Panc1 (cell line): ENCODE measurements at regions not wholly inside any gene's neighbourhood (a gene's known extent, or its start where the extent isn't known, plus 50 kb on each side); places are given as distances from the start of the nearest gene placed in this dataset.

ENCODE experiments used
- POLR2AphosphoS5 ChIP-seq: IDR thresholded peaks from 2 replicates; pipeline ENCODE4 v1.6.1; 2012; ENCODE audit warnings: mild to moderate bottlenecking, low read depth, low read length, moderate library complexity
- SIN3A ChIP-seq: IDR thresholded peaks from 2 replicates; pipeline ENCODE4 v1.6.1; 2012; ENCODE audit warnings: low read depth, mild to moderate bottlenecking, low read length, moderate library complexity, borderline replicate concordance; ENCODE audit not compliant: insufficient read depth
- TCF7L2 ChIP-seq: IDR thresholded peaks from 2 replicates; pipeline ENCODE4 v1.6.1; 2011; ENCODE audit warnings: mild to moderate bottlenecking, low read depth, low read length, inconsistent platforms
- TF ChIP-seq, protein P1 (sequence below): fragments of 450-650 bp; IDR thresholded peaks from 2 replicates; pipeline ENCODE4 v1.5.1; 2017; ENCODE audit warnings: mild to moderate bottlenecking
- TF ChIP-seq, protein P2 (sequence below), 2 experiments: IDR thresholded peaks; 2 replicates each; pipeline ENCODE4 v1.6.1; 2011 to 2012; ENCODE audit warnings: low read depth in 2 of 2, control low read depth in 1 of 2, low read length in 1 of 2, mild to moderate bottlenecking in 1 of 2, moderate library complexity in 1 of 2; ENCODE audit not compliant: insufficient read depth in 1 of 2

DNA sequence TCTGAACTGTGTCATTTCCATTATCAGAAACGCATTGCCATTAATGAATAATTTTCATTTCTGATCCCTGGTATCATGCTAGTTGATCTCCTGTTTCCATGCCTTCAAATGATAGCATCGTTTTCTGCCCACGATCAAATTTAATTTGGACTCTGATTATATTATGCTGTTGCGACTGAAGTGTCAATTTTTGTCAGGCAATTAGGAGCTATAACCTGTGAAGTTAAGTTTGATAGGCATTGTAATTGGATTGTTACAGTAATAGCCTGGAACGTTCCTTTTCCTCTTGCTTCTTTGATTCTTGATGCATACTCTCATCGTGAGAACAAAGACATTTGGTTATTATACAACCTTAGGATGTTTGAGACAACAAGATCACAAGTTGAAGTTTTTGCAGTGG lies 356.3 kb downstream of the VRK1 start:
- TF ChIP-seq, protein P1, sequence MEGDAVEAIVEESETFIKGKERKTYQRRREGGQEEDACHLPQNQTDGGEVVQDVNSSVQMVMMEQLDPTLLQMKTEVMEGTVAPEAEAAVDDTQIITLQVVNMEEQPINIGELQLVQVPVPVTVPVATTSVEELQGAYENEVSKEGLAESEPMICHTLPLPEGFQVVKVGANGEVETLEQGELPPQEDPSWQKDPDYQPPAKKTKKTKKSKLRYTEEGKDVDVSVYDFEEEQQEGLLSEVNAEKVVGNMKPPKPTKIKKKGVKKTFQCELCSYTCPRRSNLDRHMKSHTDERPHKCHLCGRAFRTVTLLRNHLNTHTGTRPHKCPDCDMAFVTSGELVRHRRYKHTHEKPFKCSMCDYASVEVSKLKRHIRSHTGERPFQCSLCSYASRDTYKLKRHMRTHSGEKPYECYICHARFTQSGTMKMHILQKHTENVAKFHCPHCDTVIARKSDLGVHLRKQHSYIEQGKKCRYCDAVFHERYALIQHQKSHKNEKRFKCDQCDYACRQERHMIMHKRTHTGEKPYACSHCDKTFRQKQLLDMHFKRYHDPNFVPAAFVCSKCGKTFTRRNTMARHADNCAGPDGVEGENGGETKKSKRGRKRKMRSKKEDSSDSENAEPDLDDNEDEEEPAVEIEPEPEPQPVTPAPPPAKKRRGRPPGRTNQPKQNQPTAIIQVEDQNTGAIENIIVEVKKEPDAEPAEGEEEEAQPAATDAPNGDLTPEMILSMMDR = no peak
- no peak for TF ChIP-seq TCF7L2
- no peak for TF ChIP-seq POLR2AphosphoS5
- no peak for TF ChIP-seq SIN3A
- TF ChIP-seq, protein P2, sequence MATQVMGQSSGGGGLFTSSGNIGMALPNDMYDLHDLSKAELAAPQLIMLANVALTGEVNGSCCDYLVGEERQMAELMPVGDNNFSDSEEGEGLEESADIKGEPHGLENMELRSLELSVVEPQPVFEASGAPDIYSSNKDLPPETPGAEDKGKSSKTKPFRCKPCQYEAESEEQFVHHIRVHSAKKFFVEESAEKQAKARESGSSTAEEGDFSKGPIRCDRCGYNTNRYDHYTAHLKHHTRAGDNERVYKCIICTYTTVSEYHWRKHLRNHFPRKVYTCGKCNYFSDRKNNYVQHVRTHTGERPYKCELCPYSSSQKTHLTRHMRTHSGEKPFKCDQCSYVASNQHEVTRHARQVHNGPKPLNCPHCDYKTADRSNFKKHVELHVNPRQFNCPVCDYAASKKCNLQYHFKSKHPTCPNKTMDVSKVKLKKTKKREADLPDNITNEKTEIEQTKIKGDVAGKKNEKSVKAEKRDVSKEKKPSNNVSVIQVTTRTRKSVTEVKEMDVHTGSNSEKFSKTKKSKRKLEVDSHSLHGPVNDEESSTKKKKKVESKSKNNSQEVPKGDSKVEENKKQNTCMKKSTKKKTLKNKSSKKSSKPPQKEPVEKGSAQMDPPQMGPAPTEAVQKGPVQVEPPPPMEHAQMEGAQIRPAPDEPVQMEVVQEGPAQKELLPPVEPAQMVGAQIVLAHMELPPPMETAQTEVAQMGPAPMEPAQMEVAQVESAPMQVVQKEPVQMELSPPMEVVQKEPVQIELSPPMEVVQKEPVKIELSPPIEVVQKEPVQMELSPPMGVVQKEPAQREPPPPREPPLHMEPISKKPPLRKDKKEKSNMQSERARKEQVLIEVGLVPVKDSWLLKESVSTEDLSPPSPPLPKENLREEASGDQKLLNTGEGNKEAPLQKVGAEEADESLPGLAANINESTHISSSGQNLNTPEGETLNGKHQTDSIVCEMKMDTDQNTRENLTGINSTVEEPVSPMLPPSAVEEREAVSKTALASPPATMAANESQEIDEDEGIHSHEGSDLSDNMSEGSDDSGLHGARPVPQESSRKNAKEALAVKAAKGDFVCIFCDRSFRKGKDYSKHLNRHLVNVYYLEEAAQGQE (IDR thresholded peaks at IDR 0.05; ENCODE audit: insufficient read depth in 1 of 2, low read depth in 2 of 2, low read length in 1 of 2) = no peak
